Neural cell (in vitro differentiated cells): ENCODE measurements at regions not wholly inside any gene's neighbourhood (a gene's known extent, or its start where the extent isn't known, plus 50 kb on each side); places are given as distances from the start of the nearest gene placed in this dataset.

Source experiments
- EZH2 ChIP-seq: fragments of 200-600, 300-800 bp; shearing (Covaris generic), sonication (generic); IDR thresholded peaks from 2 replicates; pipeline ENCODE4 v1.6.1; 2014; ENCODE audit warnings: antibody characterized with exemption, low read length, borderline replicate concordance, mild to moderate bottlenecking; ENCODE audit not compliant: insufficient read depth, poor library complexity, severe bottlenecking
- RAD21 ChIP-seq: fragments of 450-650 bp; conservative IDR thresholded peaks from 2 replicates; pipeline ENCODE4 v1.6.1; 2014; ENCODE audit warnings: antibody characterized with exemption, mild to moderate bottlenecking, moderate library complexity
- SMC3 ChIP-seq: fragments of 450-650 bp; conservative IDR thresholded peaks from 2 replicates; pipeline ENCODE4 v1.6.1; 2014; ENCODE audit warnings: antibody characterized with exemption, mild to moderate bottlenecking, moderate library complexity; ENCODE audit not compliant: poor library complexity
- TF ChIP-seq, protein P1 (sequence below): fragments of 450-650 bp; IDR thresholded peaks from 2 replicates; pipeline ENCODE4 v1.5.1; 2014; ENCODE audit warnings: antibody characterized with exemption, mild to moderate bottlenecking, moderate library complexity; ENCODE audit not compliant: poor library complexity, severe bottlenecking

DNA sequence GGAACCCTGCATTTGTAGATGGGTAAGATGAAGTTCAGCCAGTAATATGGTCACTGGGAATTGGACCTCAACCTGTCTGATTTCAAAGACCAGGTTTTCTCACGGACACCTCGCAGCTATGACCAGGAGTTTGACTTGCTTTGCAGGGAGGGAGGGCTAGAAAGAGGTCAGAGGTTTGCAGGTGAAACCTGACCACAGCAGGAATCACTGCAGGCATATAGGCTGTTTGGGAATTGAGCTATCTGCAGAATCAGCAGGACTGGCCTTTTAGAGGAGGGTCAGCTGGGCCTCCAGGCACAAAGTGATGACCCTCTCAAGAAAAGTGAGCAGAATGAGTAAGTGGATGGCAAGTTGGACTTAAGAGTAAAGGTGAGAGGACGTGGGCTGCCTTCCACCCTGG lies 166.3 kb downstream of the ADRA2A start:
- TF ChIP-seq, protein P1, sequence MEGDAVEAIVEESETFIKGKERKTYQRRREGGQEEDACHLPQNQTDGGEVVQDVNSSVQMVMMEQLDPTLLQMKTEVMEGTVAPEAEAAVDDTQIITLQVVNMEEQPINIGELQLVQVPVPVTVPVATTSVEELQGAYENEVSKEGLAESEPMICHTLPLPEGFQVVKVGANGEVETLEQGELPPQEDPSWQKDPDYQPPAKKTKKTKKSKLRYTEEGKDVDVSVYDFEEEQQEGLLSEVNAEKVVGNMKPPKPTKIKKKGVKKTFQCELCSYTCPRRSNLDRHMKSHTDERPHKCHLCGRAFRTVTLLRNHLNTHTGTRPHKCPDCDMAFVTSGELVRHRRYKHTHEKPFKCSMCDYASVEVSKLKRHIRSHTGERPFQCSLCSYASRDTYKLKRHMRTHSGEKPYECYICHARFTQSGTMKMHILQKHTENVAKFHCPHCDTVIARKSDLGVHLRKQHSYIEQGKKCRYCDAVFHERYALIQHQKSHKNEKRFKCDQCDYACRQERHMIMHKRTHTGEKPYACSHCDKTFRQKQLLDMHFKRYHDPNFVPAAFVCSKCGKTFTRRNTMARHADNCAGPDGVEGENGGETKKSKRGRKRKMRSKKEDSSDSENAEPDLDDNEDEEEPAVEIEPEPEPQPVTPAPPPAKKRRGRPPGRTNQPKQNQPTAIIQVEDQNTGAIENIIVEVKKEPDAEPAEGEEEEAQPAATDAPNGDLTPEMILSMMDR = no peak
- TF ChIP-seq EZH2 (no peak), RAD21 (no peak), SMC3 (no peak)
